Astrocyte (in vitro differentiated cells and primary cell): ENCODE measurements at regions not wholly inside any gene's neighbourhood (a gene's known extent, or its start where the extent isn't known, plus 50 kb on each side); places are given as distances from the start of the nearest gene placed in this dataset.

Experiments
- DNase-seq: peaks from one replicate; pipeline ENCODE4 v3.0.0-alpha.2; 2010; ENCODE audit warnings: low read depth
- FAIRE-seq: peaks from 2 replicates; lab custom pipeline; 2011; peaks lifted over from hg19 to GRCh38; lab: Jason Lieb, UNC
- H2AFZ ChIP-seq: 2 replicates; pipeline ENCODE4 v1.6.0; 2012; ENCODE audit warnings: low read depth, low read length, inconsistent platforms
- H3K27ac ChIP-seq: 2 replicates; pipeline ENCODE4 v1.5.1; 2011; ENCODE audit warnings: low read depth, low read length, inconsistent platforms
- H3K27me3 ChIP-seq: 2 replicates; pipeline ENCODE4 v1.6.0; 2011; ENCODE audit warnings: low read length, inconsistent platforms; ENCODE audit not compliant: insufficient read depth
- H3K36me3 ChIP-seq: 2 replicates; pipeline ENCODE4 v1.5.1; 2011; ENCODE audit warnings: low read length, inconsistent platforms; ENCODE audit not compliant: insufficient read depth
- H3K4me1 ChIP-seq: 2 replicates; pipeline ENCODE4 v1.5.1; 2011; ENCODE audit warnings: low read length, inconsistent platforms; ENCODE audit not compliant: insufficient read depth
- H3K4me2 ChIP-seq: 2 replicates; pipeline ENCODE4 v1.6.0; 2012; ENCODE audit warnings: low read length, inconsistent platforms
- H3K4me3 ChIP-seq: 2 replicates; pipeline ENCODE4 v1.5.1; 2011; ENCODE audit warnings: low read depth, mild to moderate bottlenecking, low read length, inconsistent platforms; ENCODE audit not compliant: insufficient read depth
- H3K79me2 ChIP-seq: 2 replicates; pipeline ENCODE4 v1.6.0; 2012; ENCODE audit warnings: mild to moderate bottlenecking, low read length, inconsistent platforms; ENCODE audit not compliant: insufficient read depth
- H3K9ac ChIP-seq: 2 replicates; pipeline ENCODE4 v1.6.0; 2012; ENCODE audit warnings: mild to moderate bottlenecking, low read length, inconsistent platforms
- H3K9me3 ChIP-seq: 2 replicates; pipeline ENCODE4 v1.5.1; 2012; ENCODE audit warnings: low read depth, mild to moderate bottlenecking, low read length, inconsistent platforms; ENCODE audit not compliant: insufficient read depth
- H4K20me1 ChIP-seq: 2 replicates; pipeline ENCODE4 v1.6.0; 2012; ENCODE audit warnings: low read length, inconsistent platforms; ENCODE audit not compliant: insufficient read depth
- H3K27ac Mint-ChIP-seq: one replicate; pipeline ENCODE4 v1.8.0; 2021; ENCODE audit warnings: mild to moderate bottlenecking, mixed read lengths; ENCODE audit not compliant: unreplicated experiment
- H3K27me3 Mint-ChIP-seq: one replicate; pipeline ENCODE4 v1.8.0; 2021; ENCODE audit warnings: low read depth, mixed read lengths; ENCODE audit not compliant: unreplicated experiment
- H3K36me3 Mint-ChIP-seq: one replicate; pipeline ENCODE4 v1.8.0; 2021; ENCODE audit warnings: low read depth, mixed read lengths; ENCODE audit not compliant: unreplicated experiment
- H3K4me1 Mint-ChIP-seq: one replicate; pipeline ENCODE4 v1.8.0; 2021; ENCODE audit warnings: low read depth, mixed read lengths; ENCODE audit not compliant: unreplicated experiment
- H3K4me3 Mint-ChIP-seq: one replicate; pipeline ENCODE4 v1.8.0; 2021; ENCODE audit warnings: mild to moderate bottlenecking, moderate library complexity, mixed read lengths; ENCODE audit not compliant: unreplicated experiment
- H3K9me3 Mint-ChIP-seq: one replicate; pipeline ENCODE4 v1.8.0; 2021; ENCODE audit warnings: mild to moderate bottlenecking, mixed read lengths; ENCODE audit not compliant: unreplicated experiment
- EZH2 ChIP-seq: IDR thresholded peaks from 2 replicates; pipeline ENCODE4 v1.6.1; 2012; ENCODE audit warnings: mild to moderate bottlenecking, low read length, inconsistent platforms; ENCODE audit not compliant: insufficient read depth
- TF ChIP-seq, protein P1 (sequence below): IDR thresholded peaks from 2 replicates; pipeline ENCODE4 v1.5.1; 2011; ENCODE audit warnings: low read depth, mild to moderate bottlenecking, inconsistent platforms, low read length, moderate library complexity; ENCODE audit not compliant: insufficient read depth

DNA sequence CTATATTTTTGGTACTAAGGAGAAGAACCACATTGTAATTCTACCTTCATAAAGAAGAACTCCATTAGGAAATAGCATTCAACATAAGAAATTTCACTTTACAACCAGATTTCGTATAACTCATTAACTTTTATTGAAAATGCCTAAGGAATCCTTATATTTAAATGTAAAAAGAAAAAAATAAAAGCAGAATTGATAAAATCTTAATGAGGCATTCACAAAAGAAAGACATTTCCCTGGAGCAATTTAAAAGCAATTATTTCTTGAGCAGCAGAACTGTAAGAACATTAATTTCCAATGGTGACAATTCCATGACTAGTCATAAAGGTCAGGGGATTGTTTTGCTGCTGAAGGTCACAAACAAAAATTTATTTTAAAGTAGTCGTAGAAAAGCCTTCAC lies 1192.8 kb upstream of the TMEM132C start:
- Histone ChIP-seq H3K27ac (no peak overlapping the region), H4K20me1 (no peaks in the 10 kb centered on the region), H2AFZ (no peak overlapping the region), H3K4me1 (no peaks in the 10 kb centered on the region), H3K4me2 (no peak overlapping the region), H3K27me3 (no peaks in the 10 kb centered on the region), H3K9ac (no peak overlapping the region), H3K4me3 (no peak overlapping the region), H3K9me3 (no peaks in the 10 kb centered on the region), H3K79me2 (no peaks in the 10 kb centered on the region), H3K36me3 (no peaks in the 10 kb centered on the region)
- H3K4me1 Mint-ChIP-seq: no peaks in the 10 kb centered on the region
- TF ChIP-seq, protein P1, sequence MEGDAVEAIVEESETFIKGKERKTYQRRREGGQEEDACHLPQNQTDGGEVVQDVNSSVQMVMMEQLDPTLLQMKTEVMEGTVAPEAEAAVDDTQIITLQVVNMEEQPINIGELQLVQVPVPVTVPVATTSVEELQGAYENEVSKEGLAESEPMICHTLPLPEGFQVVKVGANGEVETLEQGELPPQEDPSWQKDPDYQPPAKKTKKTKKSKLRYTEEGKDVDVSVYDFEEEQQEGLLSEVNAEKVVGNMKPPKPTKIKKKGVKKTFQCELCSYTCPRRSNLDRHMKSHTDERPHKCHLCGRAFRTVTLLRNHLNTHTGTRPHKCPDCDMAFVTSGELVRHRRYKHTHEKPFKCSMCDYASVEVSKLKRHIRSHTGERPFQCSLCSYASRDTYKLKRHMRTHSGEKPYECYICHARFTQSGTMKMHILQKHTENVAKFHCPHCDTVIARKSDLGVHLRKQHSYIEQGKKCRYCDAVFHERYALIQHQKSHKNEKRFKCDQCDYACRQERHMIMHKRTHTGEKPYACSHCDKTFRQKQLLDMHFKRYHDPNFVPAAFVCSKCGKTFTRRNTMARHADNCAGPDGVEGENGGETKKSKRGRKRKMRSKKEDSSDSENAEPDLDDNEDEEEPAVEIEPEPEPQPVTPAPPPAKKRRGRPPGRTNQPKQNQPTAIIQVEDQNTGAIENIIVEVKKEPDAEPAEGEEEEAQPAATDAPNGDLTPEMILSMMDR: no peak
- H3K9me3 Mint-ChIP-seq: peaks cover 4% of the 10 kb centered on the region
- H3K4me3 Mint-ChIP-seq: no peak overlapping the region
- DNase-seq (no peak), FAIRE-seq (no peak)
- H3K36me3 Mint-ChIP-seq: no peaks in the 10 kb centered on the region
- H3K27me3 Mint-ChIP-seq: no peaks in the 10 kb centered on the region
- no peak overlapping the region for H3K27ac Mint-ChIP-seq

DNA sequence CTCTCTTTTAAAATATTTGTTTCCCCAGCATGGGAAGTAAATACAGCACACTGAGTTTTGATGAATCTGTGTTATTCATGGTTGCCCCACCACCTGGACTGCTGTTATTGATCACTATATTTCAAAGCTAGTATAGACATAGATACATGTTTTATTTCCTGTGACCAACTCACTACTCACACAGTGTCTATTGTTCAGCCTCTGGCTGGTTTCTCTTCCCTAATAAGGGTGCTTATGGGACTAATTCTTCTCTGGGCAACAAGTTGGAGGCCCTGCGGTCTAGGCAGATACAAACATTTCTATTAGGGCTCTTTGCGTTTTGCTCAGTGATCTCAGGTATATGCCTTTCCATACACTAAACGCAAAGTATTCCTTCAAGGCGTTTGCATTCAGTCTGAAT lies 1191.0 kb upstream of the TMEM132C start:
- Histone ChIP-seq H3K9ac (no peak overlapping the region), H3K4me3 (no peak overlapping the region), H2AFZ (no peak overlapping the region), H3K4me1 (no peaks in the 10 kb centered on the region), H3K27ac (no peak overlapping the region), H3K4me2 (no peak overlapping the region), H4K20me1 (no peaks in the 10 kb centered on the region), H3K9me3 (no peaks in the 10 kb centered on the region), H3K27me3 (no peaks in the 10 kb centered on the region), H3K36me3 (no peaks in the 10 kb centered on the region), H3K79me2 (no peaks in the 10 kb centered on the region)
- Mint-ChIP-seq H3K27me3 (no peaks in the 10 kb centered on the region), H3K9me3 (peaks cover 4% of the 10 kb centered on the region), H3K36me3 (no peaks in the 10 kb centered on the region), H3K4me1 (no peaks in the 10 kb centered on the region), H3K4me3 (no peak overlapping the region), H3K27ac (no peak overlapping the region)
- DNase-seq (no peak), FAIRE-seq (no peak)
- no peak for TF ChIP-seq EZH2
- TF ChIP-seq, protein P1: no peak

DNA sequence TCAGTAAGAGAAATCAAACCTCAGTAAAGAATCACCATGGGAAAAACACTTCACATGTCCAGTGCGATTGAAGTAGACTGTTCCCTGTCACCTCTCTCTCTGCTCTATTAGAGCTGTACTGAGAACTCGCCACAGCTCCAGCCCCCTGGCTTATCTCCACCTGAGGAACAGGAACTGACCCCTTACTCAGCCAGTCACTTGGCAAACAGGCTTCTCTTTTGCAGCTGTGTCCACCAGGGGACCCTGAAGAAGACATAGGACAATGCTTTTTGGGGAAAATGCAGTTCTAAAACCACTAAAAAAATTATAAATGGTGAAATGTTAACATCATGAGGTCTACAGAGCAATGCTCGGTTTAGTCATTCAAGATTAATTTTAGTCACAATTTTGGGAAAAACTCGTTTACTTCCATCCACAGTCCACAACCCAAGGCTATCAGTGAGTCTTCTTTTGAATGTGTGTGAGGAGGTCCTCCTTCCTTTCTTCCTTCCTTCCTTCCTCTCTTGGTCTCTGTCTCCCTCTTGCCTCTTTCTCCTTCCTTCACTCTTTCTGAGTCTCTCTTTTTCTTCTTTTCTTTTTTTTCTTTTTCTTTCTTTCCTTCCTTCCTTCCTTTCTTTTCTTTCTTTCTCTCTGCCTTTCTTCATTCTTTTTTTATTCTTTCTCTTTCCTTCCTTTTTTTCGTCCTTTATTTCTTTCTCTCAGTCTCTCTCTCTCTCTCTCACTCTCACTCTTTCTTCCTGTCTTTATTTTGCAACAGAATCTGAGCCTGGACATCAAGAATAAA lies 1189.5 kb upstream of the TMEM132C start:
- Histone ChIP-seq H3K27me3 (no peaks in the 10 kb centered on the region), H3K27ac (no peak overlapping the region), H3K9ac (no peak overlapping the region), H4K20me1 (no peaks in the 10 kb centered on the region), H3K36me3 (no peaks in the 10 kb centered on the region), H3K4me3 (no peak overlapping the region), H3K79me2 (no peaks in the 10 kb centered on the region), H2AFZ (no peak overlapping the region), H3K4me2 (no peak overlapping the region), H3K4me1 (no peaks in the 10 kb centered on the region), H3K9me3 (no peaks in the 10 kb centered on the region)
- TF ChIP-seq, protein P1: no peak
- no peak for TF ChIP-seq EZH2
- H3K27ac Mint-ChIP-seq: no peak overlapping the region
- H3K4me1 Mint-ChIP-seq: no peaks in the 10 kb centered on the region
- H3K27me3 Mint-ChIP-seq: no peaks in the 10 kb centered on the region
- no peaks in the 10 kb centered on the region for H3K36me3 Mint-ChIP-seq
- FAIRE-seq (no peak), DNase-seq (no peak)
- no peak overlapping the region for H3K4me3 Mint-ChIP-seq
- peaks cover 4% of the 10 kb centered on the region for H3K9me3 Mint-ChIP-seq
